ENCODE measurements at regions not wholly inside any gene's neighbourhood (a gene's known extent, or its start where the extent isn't known, plus 50 kb on each side); places are given as distances from the start of the nearest gene placed in this dataset.

DNA sequence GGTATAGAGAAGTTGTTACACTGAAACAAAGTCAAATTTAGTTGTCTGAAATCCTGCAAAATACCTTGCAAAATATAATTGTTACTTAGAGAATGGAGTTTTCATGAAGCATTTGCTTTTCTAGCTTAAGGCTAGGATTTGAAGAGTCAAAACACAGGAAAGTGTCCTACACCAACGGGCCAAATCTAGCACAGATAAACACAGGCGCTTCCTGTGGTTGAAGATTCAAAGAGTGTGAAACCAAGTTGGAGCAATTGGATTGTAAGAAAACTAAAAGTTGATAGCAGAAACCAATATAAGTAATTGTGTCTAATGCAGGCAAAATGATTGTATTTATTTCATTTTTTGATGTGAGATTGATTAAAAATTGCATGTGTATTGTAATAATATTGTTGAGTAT lies 2002.5 kb upstream of the TENM3 start:
- Mint-ChIP-seq H3K27ac (no peak overlapping the region), H3K4me1 (no peaks in the 10 kb centered on the region), H3K27me3 (ENCODE audit: low read depth in 3 of 3) (no peaks in the 10 kb centered on the region), H3K36me3 (no peaks in the 10 kb centered on the region), H3K4me3 (no peak overlapping the region), H3K9me3 (peaks cover 0 to 5% (median 0%) of the 10 kb centered on the region in 7 donors)
- TF ChIP-seq, protein P1, sequence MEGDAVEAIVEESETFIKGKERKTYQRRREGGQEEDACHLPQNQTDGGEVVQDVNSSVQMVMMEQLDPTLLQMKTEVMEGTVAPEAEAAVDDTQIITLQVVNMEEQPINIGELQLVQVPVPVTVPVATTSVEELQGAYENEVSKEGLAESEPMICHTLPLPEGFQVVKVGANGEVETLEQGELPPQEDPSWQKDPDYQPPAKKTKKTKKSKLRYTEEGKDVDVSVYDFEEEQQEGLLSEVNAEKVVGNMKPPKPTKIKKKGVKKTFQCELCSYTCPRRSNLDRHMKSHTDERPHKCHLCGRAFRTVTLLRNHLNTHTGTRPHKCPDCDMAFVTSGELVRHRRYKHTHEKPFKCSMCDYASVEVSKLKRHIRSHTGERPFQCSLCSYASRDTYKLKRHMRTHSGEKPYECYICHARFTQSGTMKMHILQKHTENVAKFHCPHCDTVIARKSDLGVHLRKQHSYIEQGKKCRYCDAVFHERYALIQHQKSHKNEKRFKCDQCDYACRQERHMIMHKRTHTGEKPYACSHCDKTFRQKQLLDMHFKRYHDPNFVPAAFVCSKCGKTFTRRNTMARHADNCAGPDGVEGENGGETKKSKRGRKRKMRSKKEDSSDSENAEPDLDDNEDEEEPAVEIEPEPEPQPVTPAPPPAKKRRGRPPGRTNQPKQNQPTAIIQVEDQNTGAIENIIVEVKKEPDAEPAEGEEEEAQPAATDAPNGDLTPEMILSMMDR (IDR thresholded peaks at IDR 0.05), result no peak
- intact Hi-C loops (cut with micrococcal nuclease), result no loop called here
- no peaks in the 10 kb centered on the region for H3K9me3 ChIP-seq (replicated peaks in 1 of 2; ENCODE audit: control insufficient read depth in 1 of 2, insufficient read depth in 1 of 2, low read length in 2 of 2)
- no CpG with 5 or more reads among the region's 2 CpGs for WGBS (ENCODE audit: insufficient coverage)
- DNase-seq, result no peak
- no peak overlapping the region for H3K27ac ChIP-seq (ENCODE audit: low read depth in 1 of 2, low read length in 2 of 2)
- H2AFZ ChIP-seq (ENCODE audit: insufficient read depth, low read depth, low read length, poor library complexity, severe bottlenecking), result no peak overlapping the region
- H3K4me1 ChIP-seq (ENCODE audit: control insufficient read depth in 1 of 2, insufficient read depth in 2 of 2, low read length in 2 of 2), result no peaks in the 10 kb centered on the region
- H3K4me2 ChIP-seq (replicated peaks; ENCODE audit: extremely low read depth, low read length, poor library complexity, severe bottlenecking), result no peak overlapping the region
- H3K79me2 ChIP-seq (ENCODE audit: insufficient read depth, low read length), result no peaks in the 10 kb centered on the region
- no peak overlapping the region for H3K4me3 ChIP-seq (replicated peaks in 1 of 3; ENCODE audit: low read depth in 2 of 3, low read length in 3 of 3)
- no peaks in the 10 kb centered on the region for H3K27me3 ChIP-seq (ENCODE audit: control insufficient read depth in 2 of 2, insufficient read depth in 2 of 2, low read length in 2 of 2)
- H3K9ac ChIP-seq (ENCODE audit: insufficient read depth, low read length, poor library complexity, severe bottlenecking), result no peak overlapping the region
- H3K36me3 ChIP-seq (replicated peaks in 1 of 2; ENCODE audit: control insufficient read depth in 1 of 2, insufficient read depth in 2 of 2, low read length in 2 of 2), result no peaks in the 10 kb centered on the region
- no peaks in the 10 kb centered on the region for H4K20me1 ChIP-seq (ENCODE audit: insufficient read depth, low read length)

- no peaks in the 10 kb centered on the region for H3K36me3 Mint-ChIP-seq
- no peaks in the 10 kb centered on the region for H3K27me3 ChIP-seq (ENCODE audit: control insufficient read depth in 2 of 2, insufficient read depth in 2 of 2, low read length in 2 of 2)
- H4K20me1 ChIP-seq (ENCODE audit: insufficient read depth, low read length), result no peaks in the 10 kb centered on the region
- H3K79me2 ChIP-seq (ENCODE audit: insufficient read depth, low read length), result no peaks in the 10 kb centered on the region
- H3K27me3 Mint-ChIP-seq (ENCODE audit: low read depth in 3 of 3), result no peaks in the 10 kb centered on the region
- no peak overlapping the region for H3K4me2 ChIP-seq (replicated peaks; ENCODE audit: extremely low read depth, low read length, poor library complexity, severe bottlenecking)
- TF ChIP-seq, protein P1 (IDR thresholded peaks at IDR 0.05), result no peak
- H3K9me3 ChIP-seq (replicated peaks in 1 of 2; ENCODE audit: control insufficient read depth in 1 of 2, insufficient read depth in 1 of 2, low read length in 2 of 2), result no peaks in the 10 kb centered on the region
- H3K36me3 ChIP-seq (replicated peaks in 1 of 2; ENCODE audit: control insufficient read depth in 1 of 2, insufficient read depth in 2 of 2, low read length in 2 of 2), result no peaks in the 10 kb centered on the region
- WGBS (ENCODE audit: insufficient coverage), result no CpG with 5 or more reads among the region's 1 CpG
- H3K9ac ChIP-seq (ENCODE audit: insufficient read depth, low read length, poor library complexity, severe bottlenecking), result no peak overlapping the region
- H3K27ac Mint-ChIP-seq, result no peak overlapping the region
- H3K4me1 ChIP-seq (ENCODE audit: control insufficient read depth in 1 of 2, insufficient read depth in 2 of 2, low read length in 2 of 2), result no peaks in the 10 kb centered on the region
- H3K9me3 Mint-ChIP-seq, result peaks cover 0 to 2% (median 0%) of the 10 kb centered on the region in 7 donors
- no peak overlapping the region for H3K4me3 ChIP-seq (replicated peaks in 1 of 3; ENCODE audit: low read depth in 2 of 3, low read length in 3 of 3)
- intact Hi-C loops (cut with micrococcal nuclease), result no loop called here
- no peaks in the 10 kb centered on the region for H3K4me1 Mint-ChIP-seq
- no peak overlapping the region for H3K27ac ChIP-seq (ENCODE audit: low read depth in 1 of 2, low read length in 2 of 2)
- no peak overlapping the region for H2AFZ ChIP-seq (ENCODE audit: insufficient read depth, low read depth, low read length, poor library complexity, severe bottlenecking)
- H3K4me3 Mint-ChIP-seq, result no peak overlapping the region
- DNase-seq, result no peak
Measured at GRCh38 chr4:180253419-180253818, 1989.8 kb upstream of the TENM3 start.

All from CD14-positive monocyte (primary cell).